NCI-H345 (cell line): ENCODE measurements at regions not wholly inside any gene's neighbourhood (a gene's known extent, or its start where the extent isn't known, plus 50 kb on each side); places are given as distances from the start of the nearest gene placed in this dataset.
A peak's percentile ranks its signal among the peaks of the same experiment; 100 is the strongest.

Source experiments
- DNase-seq: peaks from one replicate; lab custom pipeline; 2025; lab: John Stamatoyannopoulos, UW

- DNase-seq, result no peak
These were observed 312.9 kb downstream of the TCERG1L start for GRCh38 chr10:130998642-130999041.

GRCh38 chr10:130999376-131000202 is 311.9 kb downstream of the TCERG1L start:
- no peak for DNase-seq

- no peak for DNase-seq
These were observed 311.3 kb downstream of the TCERG1L start for GRCh38 chr10:131000244-131000643.

- no peak for DNase-seq
These were observed 310.8 kb downstream of the TCERG1L start for GRCh38 chr10:131000743-131001142.

GRCh38 chr10:131001438-131001837 is 310.1 kb downstream of the TCERG1L start:
- DNase-seq, result no peak

- DNase-seq, result no peak
These were observed 309.3 kb downstream of the TCERG1L start for GRCh38 chr10:131002031-131002861.

GRCh38 chr10:131003455-131003854 is 308.1 kb downstream of the TCERG1L start:
- DNase-seq, result peak; percentile 52

- DNase-seq, result peak; percentile 2
These were observed 307.2 kb downstream of the TCERG1L start for GRCh38 chr10:131004276-131004675.

- no peak for DNase-seq
These were observed 304.9 kb downstream of the TCERG1L start for GRCh38 chr10:131006458-131007256.

- no peak for DNase-seq
These were observed 301.7 kb downstream of the TCERG1L start for GRCh38 chr10:131009791-131010190.

GRCh38 chr10:131010965-131011575 is 300.5 kb downstream of the TCERG1L start:
- DNase-seq, result no peak

GRCh38 chr10:131011936-131012640 is 299.4 kb downstream of the TCERG1L start:
- no peak for DNase-seq

- no peak for DNase-seq
These were observed 298.9 kb downstream of the TCERG1L start for GRCh38 chr10:131012641-131012985.

GRCh38 chr10:131013281-131013912 is 298.1 kb downstream of the TCERG1L start:
- no peak for DNase-seq

GRCh38 chr10:131014271-131014670 is 297.2 kb downstream of the TCERG1L start:
- DNase-seq, result no peak

GRCh38 chr10:131015271-131015670 is 296.2 kb downstream of the TCERG1L start:
- no peak for DNase-seq

GRCh38 chr10:131016556-131016955 is 295.0 kb downstream of the TCERG1L start:
- DNase-seq, result no peak

GRCh38 chr10:131017566-131018285 is 293.8 kb downstream of the TCERG1L start:
- no peak for DNase-seq

GRCh38 chr10:131018886-131019500 is 292.5 kb downstream of the TCERG1L start:
- DNase-seq, result no peak

- no peak for DNase-seq
These were observed 291.8 kb downstream of the TCERG1L start for GRCh38 chr10:131019696-131020095.
